GM18858 (cell line): ENCODE measurements at regions not wholly inside any gene's neighbourhood (a gene's known extent, or its start where the extent isn't known, plus 50 kb on each side); places are given as distances from the start of the nearest gene placed in this dataset.

ENCODE experiments used
- ATAC-seq: cut with Tn5 transposase; IDR thresholded peaks from one replicate; pipeline ENCODE4 v1.9.1; 2021; ENCODE audit not compliant: unreplicated experiment

- no peak for ATAC-seq
Observed at GRCh38 chr12:125355614-125356013, 290.4 kb downstream of the AACS start.

GRCh38 chr12:125356111-125356510 lies 290.9 kb downstream of the AACS start:
- no peak for ATAC-seq

- no peak for ATAC-seq
Observed at GRCh38 chr12:125357561-125357960, 292.3 kb downstream of the AACS start.

- no peak for ATAC-seq
Observed at GRCh38 chr12:125360540-125360939, 295.3 kb downstream of the AACS start.

GRCh38 chr12:125371033-125371432 lies 305.8 kb downstream of the AACS start:
- ATAC-seq = no peak

- no peak for ATAC-seq
Observed at GRCh38 chr12:125372085-125372484, 306.9 kb downstream of the AACS start.

GRCh38 chr12:125373375-125373774 lies 308.1 kb downstream of the AACS start:
- no peak for ATAC-seq

- no peak for ATAC-seq
Observed at GRCh38 chr12:125376422-125376821, 311.2 kb downstream of the AACS start.

- ATAC-seq = no peak
Observed at GRCh38 chr12:125377093-125377492, 311.9 kb downstream of the AACS start.

GRCh38 chr12:125381373-125381772 lies 316.1 kb downstream of the AACS start:
- no peak for ATAC-seq

GRCh38 chr12:125382926-125383325 lies 317.7 kb downstream of the AACS start:
- ATAC-seq = no peak

GRCh38 chr12:125386652-125387051 lies 321.4 kb downstream of the AACS start:
- ATAC-seq = no peak

- ATAC-seq = no peak
Observed at GRCh38 chr12:125387206-125387605, 322.0 kb downstream of the AACS start.

GRCh38 chr12:125389061-125389697 lies 323.9 kb downstream of the AACS start:
- ATAC-seq = no peak

GRCh38 chr12:125393569-125393968 lies 328.3 kb downstream of the AACS start:
- no peak for ATAC-seq

- ATAC-seq = no peak
Observed at GRCh38 chr12:125395583-125396215, 330.5 kb downstream of the AACS start.

- no peak for ATAC-seq
Observed at GRCh38 chr12:125399489-125399888, 334.3 kb downstream of the AACS start.

GRCh38 chr12:125402874-125403789 lies 337.9 kb downstream of the AACS start:
- ATAC-seq = no peak

- no peak for ATAC-seq
Observed at GRCh38 chr12:125403843-125404242, 338.6 kb downstream of the AACS start.

- ATAC-seq = peak; percentile 98
Observed at GRCh38 chr12:125406131-125406530, 340.9 kb downstream of the AACS start.

GRCh38 chr12:125408718-125409117 lies 343.5 kb downstream of the AACS start:
- ATAC-seq = no peak

GRCh38 chr12:125412506-125412905 lies 347.3 kb downstream of the AACS start:
- no peak for ATAC-seq
